ENCODE measurements at regions not wholly inside any gene's neighbourhood (a gene's known extent, or its start where the extent isn't known, plus 50 kb on each side); places are given as distances from the start of the nearest gene placed in this dataset.

DNA sequence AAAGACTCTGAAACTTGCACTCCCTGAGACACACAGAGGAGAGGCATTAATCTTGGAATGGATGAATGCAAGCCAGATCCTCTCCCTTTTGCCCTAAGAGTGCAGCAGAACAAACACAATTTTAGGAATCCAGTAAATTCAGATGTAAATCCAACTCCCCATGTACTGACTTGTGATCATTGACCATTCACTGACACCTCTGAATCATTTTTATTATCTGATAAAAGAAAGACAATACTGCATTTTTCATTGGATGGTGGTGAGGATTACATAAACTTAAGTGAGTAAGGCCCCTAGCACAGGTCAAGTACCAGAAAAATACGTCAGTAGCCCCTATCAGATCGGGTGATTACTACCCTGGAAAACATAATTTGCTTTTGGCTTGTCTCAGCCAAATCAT lies 782.9 kb upstream of the API5 start:
- FAIRE-seq (no peak), DNase-seq (ENCODE audit: low read depth, low spot score) (no peak)
- no peak overlapping the region for H3K4me3 ChIP-seq (replicated peaks in 1 of 3; ENCODE audit: insufficient read depth in 1 of 3, low read depth in 1 of 3, low read length in 3 of 3)
- H3K4me2 ChIP-seq (ENCODE audit: insufficient read depth, low read length) = no peak overlapping the region
- H3K27me3 ChIP-seq (ENCODE audit: control insufficient read depth in 2 of 2, insufficient read depth in 2 of 2, low read length in 2 of 2) = no peaks in the 10 kb centered on the region
- H3K36me3 ChIP-seq (ENCODE audit: control insufficient read depth in 2 of 2, extremely low read depth in 1 of 2, insufficient read depth in 2 of 2, low read length in 2 of 2) = no peaks in the 10 kb centered on the region
- H3K79me2 ChIP-seq (ENCODE audit: control insufficient read depth, insufficient read depth, low read length) = no peaks in the 10 kb centered on the region
- ChIA-PET POLR2A (no interaction called here), CTCF (no interaction called here)
- no peak overlapping the region for H3K27ac ChIP-seq (ENCODE audit: insufficient read depth, low read depth, low read length)
- no peak overlapping the region for H3K9ac ChIP-seq (replicated peaks; ENCODE audit: extremely low read depth, insufficient read depth, low read length)
- no peaks in the 10 kb centered on the region for H3K9me3 ChIP-seq (replicated peaks; ENCODE audit: control insufficient read depth, insufficient read depth, low read length)
- H3K9me1 ChIP-seq (replicated peaks; ENCODE audit: control insufficient read depth, extremely low read depth, insufficient read depth, low read length) = no peaks in the 10 kb centered on the region
- TF ChIP-seq GATA2 (IDR thresholded peaks at IDR 0.05; ENCODE audit: insufficient read depth, insufficient read length, low read depth, low read length) (no peak), EZH2 (IDR thresholded peaks at IDR 0.05; ENCODE audit: borderline replicate concordance, low read depth, low read length, severe bottlenecking) (no peak), JUN (IDR thresholded peaks at IDR 0.05; ENCODE audit: borderline replicate concordance, insufficient read depth, insufficient read length, low read depth) (no peak), POLR2A (IDR thresholded peaks at IDR 0.05; ENCODE audit: low read depth, low read length) (no peak), MYC (IDR thresholded peaks at IDR 0.05; ENCODE audit: low read depth, low read length) (no peak), POLR2AphosphoS5 (IDR thresholded peaks at IDR 0.05; ENCODE audit: insufficient read depth, low read depth, low read length) (no peak)
- TF ChIP-seq, protein P1, sequence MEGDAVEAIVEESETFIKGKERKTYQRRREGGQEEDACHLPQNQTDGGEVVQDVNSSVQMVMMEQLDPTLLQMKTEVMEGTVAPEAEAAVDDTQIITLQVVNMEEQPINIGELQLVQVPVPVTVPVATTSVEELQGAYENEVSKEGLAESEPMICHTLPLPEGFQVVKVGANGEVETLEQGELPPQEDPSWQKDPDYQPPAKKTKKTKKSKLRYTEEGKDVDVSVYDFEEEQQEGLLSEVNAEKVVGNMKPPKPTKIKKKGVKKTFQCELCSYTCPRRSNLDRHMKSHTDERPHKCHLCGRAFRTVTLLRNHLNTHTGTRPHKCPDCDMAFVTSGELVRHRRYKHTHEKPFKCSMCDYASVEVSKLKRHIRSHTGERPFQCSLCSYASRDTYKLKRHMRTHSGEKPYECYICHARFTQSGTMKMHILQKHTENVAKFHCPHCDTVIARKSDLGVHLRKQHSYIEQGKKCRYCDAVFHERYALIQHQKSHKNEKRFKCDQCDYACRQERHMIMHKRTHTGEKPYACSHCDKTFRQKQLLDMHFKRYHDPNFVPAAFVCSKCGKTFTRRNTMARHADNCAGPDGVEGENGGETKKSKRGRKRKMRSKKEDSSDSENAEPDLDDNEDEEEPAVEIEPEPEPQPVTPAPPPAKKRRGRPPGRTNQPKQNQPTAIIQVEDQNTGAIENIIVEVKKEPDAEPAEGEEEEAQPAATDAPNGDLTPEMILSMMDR (IDR thresholded peaks at IDR 0.05; ENCODE audit: extremely low read depth in 1 of 2, insufficient read depth in 1 of 2, low read depth in 1 of 2, low read length in 2 of 2) = no peak
- TF ChIP-seq, protein P2, sequence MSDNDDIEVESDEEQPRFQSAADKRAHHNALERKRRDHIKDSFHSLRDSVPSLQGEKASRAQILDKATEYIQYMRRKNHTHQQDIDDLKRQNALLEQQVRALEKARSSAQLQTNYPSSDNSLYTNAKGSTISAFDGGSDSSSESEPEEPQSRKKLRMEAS (IDR thresholded peaks at IDR 0.05; ENCODE audit: insufficient read depth, insufficient read length) = no peak
- intact Hi-C loops (cut with micrococcal nuclease) = no loop called here
- no peak overlapping the region for H2AFZ ChIP-seq (ENCODE audit: low read depth, low read length)
- H4K20me1 ChIP-seq (replicated peaks; ENCODE audit: control insufficient read depth, extremely low read depth, insufficient read depth, low read length) = no peaks in the 10 kb centered on the region
- BruUV-seq (replicated peaks) = no TSS peak
- H3K4me1 ChIP-seq (ENCODE audit: control insufficient read depth, extremely low read depth, insufficient read depth, low read length) = no peaks in the 10 kb centered on the region
- dilution Hi-C loops (cut with MboI; ENCODE audit: extremely low pct_ligation_motif_present, low sequenced_read_pairs) = no loop called here

Data from endothelial cell of umbilical vein (primary cell).